Adrenal gland (tissue), 9 donors: ENCODE measurements at regions not wholly inside any gene's neighbourhood (a gene's known extent, or its start where the extent isn't known, plus 50 kb on each side); places are given as distances from the start of the nearest gene placed in this dataset.
"Not testable (repeated sequence)": the region's sequence is repeated elsewhere in the genome, so short reads cannot be mapped to it uniquely, and the experiment has no call there.

Source experiments
- DNase-seq, 7 donors: peaks; one replicate each; pipeline ENCODE4 v3.0.0-alpha.2; 2019 to 2020
- H3K27ac ChIP-seq, 5 donors: fragments of 200-600 bp; sonication (generic) in 4 of 5; 1 replicate in 3 of 5; 2 replicates in 2 of 5; pipeline versions ENCODE4 v1.5.1 to v1.8.0; 2016 to 2020; ENCODE audit warnings: mild to moderate bottlenecking in 1 of 5
- H3K27me3 ChIP-seq: fragments of 200-600 bp; 2 replicates; pipeline ENCODE4 v1.8.0; 2021
- H3K36me3 ChIP-seq, 2 donors: fragments of 200-600 bp; replicated peaks in 1 of 2; 1 replicate in 1 of 2; 2 replicates in 1 of 2; pipeline versions ENCODE4 v1.5.1 to v1.8.0; 2018 to 2022
- H3K4me1 ChIP-seq, 2 donors: fragments of 200-600 bp; replicated peaks in 1 of 2; 1 replicate in 1 of 2; 2 replicates in 1 of 2; pipeline versions ENCODE4 v1.5.1 to v1.8.0; 2018 to 2021
- H3K4me3 ChIP-seq, 4 donors: fragments of 200-600 bp; sonication (generic) in 3 of 4; one replicate each; pipeline ENCODE4 v1.5.1; 2016 to 2018
- H3K9me3 ChIP-seq, 3 donors: fragments of 200-600 bp; sonication (generic) in 1 of 3; replicated peaks in 1 of 3; 1 replicate in 2 of 3; 2 replicates in 1 of 3; pipeline versions ENCODE4 v1.5.1 to v1.8.0; 2016 to 2021
- POLR2A ChIP-seq, 2 donors: fragments of 450-650 bp; IDR thresholded peaks; one replicate each; pipeline ENCODE4 v1.6.1; 2017; ENCODE audit warnings: antibody characterized with exemption in 2 of 2, mild to moderate bottlenecking in 2 of 2, moderate library complexity in 1 of 2
- WGBS, 4 donors: extraction: QIAGEN DNeasy Blood & Tissue Kit in 2 of 4; methylation state at CpG; one replicate each; pipeline versions ENCODE4 v1.1.5 to v1.1.7; 2013 to 2017; 5-methylcytosine and 5-hydroxymethylcytosine counted together
- intact Hi-C, 2 donors: fragments of 100-400 bp; cut with DNase I; formaldehyde crosslinking; loops; one replicate each; pipeline versions ENCODE4 v1.14.1 to v1.15.0; 2022 to 2023
- TF ChIP-seq, protein P1 (sequence below), 6 experiments: fragments of 450-650 bp in 4 of 6; fragments of 200-600 bp in 2 of 6; sonication (generic) in 1 of 6; IDR thresholded peaks; 1 replicate in 5 of 6; 2 replicates in 1 of 6; pipeline versions ENCODE4 v1.5.1 to v1.8.0; 2016 to 2021; ENCODE audit warnings: antibody characterized with exemption in 6 of 6, mild to moderate bottlenecking in 2 of 6, moderate library complexity in 1 of 6
- donor health status: healthy with polysubstance abuse.
- donor health status: Bipolar disorder and iron deficiency.
- donor health status: DM: yes; HTN: yes; CAD: no.
- donor health status: DM: no; HTN: no; CAD: no.
- donor health status: DM: no; HTN: no; CAD: no.

DNA sequence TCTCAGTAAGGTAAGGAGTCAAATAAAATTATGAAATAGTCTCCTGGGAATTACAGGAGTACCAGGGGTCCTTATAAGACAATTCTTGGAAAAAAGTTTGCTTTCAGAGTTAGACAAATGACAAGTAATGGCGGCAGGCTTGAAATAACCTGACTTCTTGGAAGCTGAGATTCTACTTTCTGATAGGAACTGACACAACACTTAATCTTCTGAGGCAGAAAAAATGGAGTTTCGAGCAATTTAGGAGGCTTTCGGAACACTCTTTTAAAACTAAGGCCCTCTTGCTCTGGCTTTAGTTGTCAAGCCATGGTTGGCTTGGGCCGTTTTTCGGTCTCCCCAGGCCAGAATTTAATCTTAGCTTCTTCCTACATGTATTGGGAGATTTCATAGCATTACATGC is 260.0 kb downstream of the GATA3 start:
- 77 to 88% (median 82%) methylated on average over 5 of the region's 5 CpGs for WGBS, 4 donors
- Histone ChIP-seq H3K27ac (no peak overlapping the region), H3K9me3 (no peaks in the 10 kb centered on the region), H3K36me3 (no peaks in the 10 kb centered on the region), H3K27me3 (peaks cover 6% of the 10 kb centered on the region), H3K4me1 (no peaks in the 10 kb centered on the region), H3K4me3 (no peak overlapping the region)
- intact Hi-C loops: no loop called here
- no peak for TF ChIP-seq POLR2A (IDR thresholded peaks at IDR 0.05)
- TF ChIP-seq, protein P1, sequence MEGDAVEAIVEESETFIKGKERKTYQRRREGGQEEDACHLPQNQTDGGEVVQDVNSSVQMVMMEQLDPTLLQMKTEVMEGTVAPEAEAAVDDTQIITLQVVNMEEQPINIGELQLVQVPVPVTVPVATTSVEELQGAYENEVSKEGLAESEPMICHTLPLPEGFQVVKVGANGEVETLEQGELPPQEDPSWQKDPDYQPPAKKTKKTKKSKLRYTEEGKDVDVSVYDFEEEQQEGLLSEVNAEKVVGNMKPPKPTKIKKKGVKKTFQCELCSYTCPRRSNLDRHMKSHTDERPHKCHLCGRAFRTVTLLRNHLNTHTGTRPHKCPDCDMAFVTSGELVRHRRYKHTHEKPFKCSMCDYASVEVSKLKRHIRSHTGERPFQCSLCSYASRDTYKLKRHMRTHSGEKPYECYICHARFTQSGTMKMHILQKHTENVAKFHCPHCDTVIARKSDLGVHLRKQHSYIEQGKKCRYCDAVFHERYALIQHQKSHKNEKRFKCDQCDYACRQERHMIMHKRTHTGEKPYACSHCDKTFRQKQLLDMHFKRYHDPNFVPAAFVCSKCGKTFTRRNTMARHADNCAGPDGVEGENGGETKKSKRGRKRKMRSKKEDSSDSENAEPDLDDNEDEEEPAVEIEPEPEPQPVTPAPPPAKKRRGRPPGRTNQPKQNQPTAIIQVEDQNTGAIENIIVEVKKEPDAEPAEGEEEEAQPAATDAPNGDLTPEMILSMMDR (IDR thresholded peaks at IDR 0.05): no peak
- DNase-seq: no peak

DNA sequence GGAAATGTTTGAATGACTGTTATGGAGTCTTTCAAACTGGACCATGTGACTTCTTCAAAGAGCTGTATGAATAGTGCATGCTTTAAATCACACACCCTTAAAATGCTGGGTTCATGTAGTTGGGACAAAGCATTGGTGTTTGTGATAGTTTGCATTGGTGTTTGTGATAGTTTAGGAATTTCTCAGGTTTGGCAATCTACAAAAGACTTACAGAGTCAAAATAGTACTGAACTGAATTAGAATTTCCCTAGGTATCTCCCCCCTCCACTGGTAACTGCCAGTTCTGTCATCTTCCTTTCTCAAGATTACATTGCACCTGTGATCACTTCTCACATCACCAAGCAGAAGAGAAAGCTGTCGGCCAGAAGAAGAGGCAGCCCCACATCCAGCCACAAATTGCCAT is 261.1 kb downstream of the GATA3 start:
- no peaks in the 10 kb centered on the region for H3K36me3 ChIP-seq
- 44 to 56% (median 50%) methylated on average over 1 of the region's 1 CpG for WGBS, 4 donors
- H3K9me3 ChIP-seq: no peaks in the 10 kb centered on the region
- DNase-seq: no peak
- no peaks in the 10 kb centered on the region for H3K4me1 ChIP-seq
- H3K27me3 ChIP-seq: peaks cover 6% of the 10 kb centered on the region
- no peak overlapping the region for H3K4me3 ChIP-seq
- H3K27ac ChIP-seq: no peak overlapping the region
- TF ChIP-seq, protein P1 (IDR thresholded peaks at IDR 0.05): no peak
- no peak for TF ChIP-seq POLR2A (IDR thresholded peaks at IDR 0.05)
- intact Hi-C loops: no loop called here

DNA sequence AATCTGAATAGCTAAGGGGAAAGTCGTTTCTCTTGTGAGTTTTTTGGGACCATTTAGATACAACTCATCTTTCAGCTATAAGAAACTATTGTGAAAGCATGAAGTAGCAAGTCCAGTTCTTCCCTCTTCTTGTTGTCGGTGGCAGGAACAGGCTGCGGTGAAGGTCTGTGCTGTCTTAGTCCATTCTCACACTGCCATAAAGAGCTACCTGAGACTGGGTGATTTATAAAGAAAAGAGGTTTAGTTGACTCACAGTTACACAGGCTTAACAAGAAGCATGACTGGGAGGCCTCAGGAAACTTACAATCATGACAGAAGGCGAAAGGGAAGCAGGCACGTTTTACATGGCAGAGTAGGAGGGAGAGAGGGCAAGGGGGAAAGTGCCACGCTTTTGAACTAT is 261.8 kb downstream of the GATA3 start:
- Histone ChIP-seq H3K9me3 (no peaks in the 10 kb centered on the region), H3K4me1 (no peaks in the 10 kb centered on the region), H3K4me3 (no peak overlapping the region), H3K27me3 (peaks cover 6% of the 10 kb centered on the region), H3K36me3 (no peaks in the 10 kb centered on the region), H3K27ac (no peak overlapping the region)
- TF ChIP-seq, protein P1 (IDR thresholded peaks at IDR 0.05): no peak
- no peak for TF ChIP-seq POLR2A (IDR thresholded peaks at IDR 0.05)
- no peak for DNase-seq
- 78 to 82% (median 80%) methylated on average over 6 of the region's 6 CpGs for WGBS, 4 donors
- intact Hi-C loops: no loop called here

DNA sequence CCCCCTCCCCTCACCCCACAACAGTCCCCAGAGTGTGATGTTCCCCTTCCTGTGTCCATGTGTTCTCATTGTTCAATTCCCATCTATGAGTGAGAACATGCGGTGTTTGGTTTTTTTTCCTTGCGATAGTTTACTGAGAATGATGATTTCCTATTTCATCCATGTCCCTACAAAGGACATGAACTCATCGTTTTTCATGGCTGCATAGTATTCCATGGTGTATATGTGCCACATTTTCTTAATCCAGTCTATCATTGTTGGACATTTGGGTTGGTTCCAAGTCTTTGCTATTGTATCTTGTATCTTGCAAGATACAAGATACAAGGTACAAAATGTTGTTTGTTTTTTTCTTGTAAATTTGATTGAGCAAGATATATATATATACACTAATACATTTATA is 263.9 kb downstream of the GATA3 start:
- H3K9me3 ChIP-seq, intact Hi-C loops, DNase-seq, H3K27me3 ChIP-seq, H3K4me3 ChIP-seq, H3K27ac ChIP-seq, H3K4me1 ChIP-seq, H3K36me3 ChIP-seq: not testable (repeated sequence)
- WGBS, 4 donors: 75 to 89% (median 79%) methylated on average over 2 to 3 of the region's 3 CpGs

DNA sequence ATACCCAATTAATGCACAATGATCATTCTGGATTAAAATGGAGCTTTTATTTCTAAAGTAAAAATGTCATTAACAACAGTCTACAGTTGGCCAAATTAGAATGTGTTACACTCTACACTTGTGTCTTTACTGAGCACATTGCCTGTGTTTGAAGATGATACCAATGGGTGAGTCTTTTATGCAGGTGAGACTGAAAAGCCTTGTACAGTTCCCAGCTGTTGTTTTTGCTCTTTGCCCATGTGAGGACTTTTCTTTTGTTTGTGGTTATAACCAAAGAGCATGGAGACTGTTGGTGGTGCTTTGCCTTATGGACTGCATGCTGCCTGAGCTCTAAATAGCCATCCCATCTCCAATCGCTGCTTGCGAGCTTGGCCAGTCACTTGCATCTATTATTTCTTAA is 264.5 kb downstream of the GATA3 start:
- intact Hi-C loops: no loop called here
- Histone ChIP-seq H3K27me3 (peaks cover 6% of the 10 kb centered on the region), H3K9me3 (no peaks in the 10 kb centered on the region), H3K4me1 (no peaks in the 10 kb centered on the region), H3K4me3 (no peak overlapping the region), H3K36me3 (no peaks in the 10 kb centered on the region), H3K27ac (no peak overlapping the region)
- TF ChIP-seq POLR2A (IDR thresholded peaks at IDR 0.05): no peak
- TF ChIP-seq, protein P1 (IDR thresholded peaks at IDR 0.05): no peak
- WGBS, 4 donors: 69 to 99% (median 90%) methylated on average over 2 of the region's 2 CpGs
- no peak for DNase-seq
